K562 (cell line): ENCODE measurements at regions not wholly inside any gene's neighbourhood (a gene's known extent, or its start where the extent isn't known, plus 50 kb on each side); places are given as distances from the start of the nearest gene placed in this dataset.

Experiments used
- ATAC-seq: fragments of 200-7000 bp; cut with Tn5 transposase; 3 replicates; pipeline ENCODE4 v1.9.1; 2020; ENCODE audit warnings: moderate library complexity
- BruUV-seq: library from RNA; stranded (reverse); fragments of 400-500 nt; replicated peaks from 2 replicates; lab custom pipeline; 2021; lab: Mats Ljungman, UMichigan
- CTCF ChIA-PET: fragments of 300-600 bp; formaldehyde crosslinking; extraction: SDS; loops from one replicate; lab custom pipeline; 2021; ENCODE audit warnings: low intra/inter-chr PET ratio; lab: Yijun Ruan, JAX
- POLR2A ChIA-PET: fragments of 300-600, 350-650 bp; sonication (Branson Sonifier 250); formaldehyde crosslinking; extraction: SDS; loops from one replicate; lab custom pipeline; 2021; ENCODE audit warnings: antibody characterized with exemption, inconsistent platforms; lab: Yijun Ruan, JAX
- DNase-seq, 4 experiments: peaks; one replicate each; pipeline versions ENCODE4 v3.0.0 to v3.0.0-alpha.2; 2011 to 2018; ENCODE audit warnings: low spot score in 3 of 4, mixed read lengths in 3 of 4; ENCODE audit errors: extremely low read depth in 1 of 4
- FAIRE-seq: peaks from 2 replicates; lab custom pipeline; 2011; peaks lifted over from hg19 to GRCh38; lab: Jason Lieb, UNC
- H2AFZ ChIP-seq: 2 replicates; pipeline ENCODE4 v1.6.0; 2011; ENCODE audit warnings: low read depth, low read length, control low read depth, inconsistent platforms
- H3K27ac ChIP-seq: fragments of 200-600 bp; 3 replicates; pipeline ENCODE4 v1.8.0; 2011; ENCODE audit warnings: low read depth, mild to moderate bottlenecking, control low read depth, inconsistent platforms, low read length, moderate library complexity, mixed read lengths; ENCODE audit errors: extremely low read depth
- H3K27me3 ChIP-seq, 2 experiments: fragments of 300-600 bp in 1 of 2; 2 replicates in 1 of 2; 3 replicates in 1 of 2; pipeline versions ENCODE4 v1.6.0 to v1.8.0; 2011; ENCODE audit warnings: inconsistent platforms in 2 of 2, low read length in 2 of 2, mild to moderate bottlenecking in 1 of 2, mixed read lengths in 1 of 2, moderate library complexity in 1 of 2; ENCODE audit not compliant: control insufficient read depth in 2 of 2, insufficient read depth in 2 of 2
- H3K36me3 ChIP-seq: fragments of 300-600 bp; 3 replicates; pipeline ENCODE4 v1.8.0; 2011; ENCODE audit warnings: mild to moderate bottlenecking, low read length, inconsistent platforms; ENCODE audit not compliant: control insufficient read depth, insufficient read depth
- H3K4me1 ChIP-seq, 2 experiments: fragments of 200-600 bp in 1 of 2; replicated peaks in 1 of 2; 2 replicates in 1 of 2; 3 replicates in 1 of 2; pipeline versions ENCODE4 v1.5.1 to v1.8.0; 2011; ENCODE audit warnings: inconsistent platforms in 2 of 2, low read length in 2 of 2, mild to moderate bottlenecking in 1 of 2, mixed read lengths in 1 of 2, moderate library complexity in 1 of 2; ENCODE audit not compliant: control insufficient read depth in 2 of 2, insufficient read depth in 2 of 2
- H3K4me2 ChIP-seq: 2 replicates; pipeline ENCODE4 v1.6.1; 2011; ENCODE audit warnings: low read length, control low read depth, inconsistent platforms, mixed read lengths; ENCODE audit not compliant: insufficient read depth
- H3K4me3 ChIP-seq: fragments of 200-600 bp; sonication (generic), shearing (Covaris generic); 2 replicates; pipeline ENCODE4 v1.5.1; 2016; ENCODE audit warnings: control low read depth, inconsistent platforms
- H3K79me2 ChIP-seq: fragments of 200-600 bp; 3 replicates; pipeline ENCODE4 v1.8.0; 2011; ENCODE audit warnings: low read length, inconsistent platforms; ENCODE audit not compliant: control insufficient read depth, insufficient read depth
- H3K9ac ChIP-seq, 2 experiments: 2 replicates each; pipeline versions ENCODE4 v1.6.0 to v1.6.1; 2011; ENCODE audit warnings: low read depth in 2 of 2, low read length in 2 of 2, control low read depth in 1 of 2, inconsistent platforms in 1 of 2, mild to moderate bottlenecking in 1 of 2, mixed read lengths in 1 of 2; ENCODE audit not compliant: insufficient read depth in 1 of 2
- H3K9me1 ChIP-seq: one replicate; pipeline ENCODE4 v1.6.0; 2011; ENCODE audit warnings: inconsistent platforms, mild to moderate bottlenecking, low read length, moderate library complexity; ENCODE audit not compliant: control insufficient read depth, insufficient read depth
- H3K9me3 ChIP-seq: replicated peaks from 2 replicates; pipeline ENCODE4 v1.5.1; 2011; ENCODE audit warnings: low read depth, low read length, inconsistent platforms; ENCODE audit not compliant: control insufficient read depth, insufficient read depth
- H4K20me1 ChIP-seq: replicated peaks from 2 replicates; pipeline ENCODE4 v1.6.1; 2011; ENCODE audit warnings: low read length, inconsistent platforms, mixed read lengths; ENCODE audit not compliant: control insufficient read depth, insufficient read depth
- ARID1B ChIP-seq: fragments of 450-650 bp; IDR thresholded peaks from 2 replicates; pipeline ENCODE4 v1.6.1; 2016; ENCODE audit warnings: antibody characterized with exemption, mild to moderate bottlenecking, inconsistent platforms
- MXD1 ChIP-seq: fragments of 250-450 bp; sonication (Bioruptor Pico); IDR thresholded peaks from 2 replicates; pipeline ENCODE4 v1.8.0; 2021; ENCODE audit warnings: borderline replicate concordance, mild to moderate bottlenecking, moderate library complexity; ENCODE audit not compliant: poor library complexity, severe bottlenecking
- NR4A1 ChIP-seq, 2 experiments: fragments of 250-450 bp in 1 of 2; fragments of 450-650 bp in 1 of 2; sonication (Bioruptor Pico) in 1 of 2; IDR thresholded peaks; 2 replicates each; pipeline versions ENCODE4 v1.4.0 to v1.6.1; 2016 to 2020; ENCODE audit warnings: mild to moderate bottlenecking in 2 of 2, missing compliant biosample characterization in 1 of 2, missing genetic modification characterization in 1 of 2, moderate library complexity in 1 of 2
- ZNF280A ChIP-seq: fragments of 450-650 bp; IDR thresholded peaks from 2 replicates; pipeline ENCODE4 v1.6.1; 2018; ENCODE audit warnings: mild to moderate bottlenecking, low read depth; ENCODE audit not compliant: partially characterized antibody
- WGBS: fragments of 100-300 bp; shearing (Covaris generic); methylation state at CpG from one replicate; pipeline ENCODE4 v1.1.6; 2016; ENCODE audit warnings: low coverage, mixed read lengths; ENCODE audit not compliant: insufficient coverage; ENCODE audit errors: missing lambda C conversion rate; 5-methylcytosine and 5-hydroxymethylcytosine counted together
- in situ Hi-C: fragments of 300-500 bp; cut with MboI; formaldehyde crosslinking; loops from 4 replicates; pipeline ENCODE4 v1.15.0; 2018; ENCODE audit warnings: inconsistent platforms, mixed read lengths
- intact Hi-C: fragments of 100-400 bp; cut with micrococcal nuclease; formaldehyde crosslinking; loops from 2 replicates; pipeline ENCODE4 v1.14.2; 2022

- Histone ChIP-seq H3K9ac (no peak overlapping the region), H3K4me3 (no peak overlapping the region), H3K79me2 (no peaks in the 10 kb centered on the region), H3K4me1 (no peaks in the 10 kb centered on the region), H3K36me3 (no peaks in the 10 kb centered on the region), H3K9me1 (no peaks in the 10 kb centered on the region), H2AFZ (no peak overlapping the region), H3K4me2 (no peak overlapping the region), H4K20me1 (no peaks in the 10 kb centered on the region), H3K9me3 (no peaks in the 10 kb centered on the region; the same call in 1 of the 2 replicates), H3K27me3 (no peaks in the 10 kb centered on the region), H3K27ac (no peak overlapping the region)
- POLR2A ChIA-PET: no interaction called here
- TF ChIP-seq ARID1B (no peak), MXD1 (CRISPR knock-in tag) (no peak), NR4A1 (CRISPR knock-in tag; IDR thresholded peaks at IDR 0.05) (no peak), NR4A1 (tag; IDR thresholded peaks at IDR 0.05) (no peak)
- no peak for ATAC-seq
- in situ Hi-C loops (no loop called here), intact Hi-C loops (no loop called here)
- no peak for DNase-seq
- no TSS peak for BruUV-seq
- WGBS: 0% methylated on average over 2 of the region's 2 CpGs
- CTCF ChIA-PET: no interaction called here
- FAIRE-seq: no peak
Observed at GRCh38 chr5:50562694-50563093, 103.7 kb upstream of the PARP8 start.

GRCh38 chr5:50564079-50564478 lies 102.4 kb upstream of the PARP8 start:
- no peak for TF ChIP-seq ZNF280A
- TF ChIP-seq, all 486 proteins: peak for 0
- intact Hi-C loops: no loop called here
- in situ Hi-C loops: no loop called here
- 0% methylated on average over 1 of the region's 2 CpGs for WGBS
- ChIA-PET POLR2A (no interaction called here), CTCF (no interaction called here)
- no peak for DNase-seq
- no peaks in the 10 kb centered on the region for H3K36me3 ChIP-seq
- BruUV-seq: no TSS peak
- no peak overlapping the region for H2AFZ ChIP-seq
- H3K9me1 ChIP-seq: no peaks in the 10 kb centered on the region
- no peak overlapping the region for H3K9ac ChIP-seq
- FAIRE-seq: no peak
- H3K4me3 ChIP-seq: no peak overlapping the region
- no peaks in the 10 kb centered on the region for H4K20me1 ChIP-seq
- no peak overlapping the region for H3K27ac ChIP-seq
- H3K9me3 ChIP-seq: no peaks in the 10 kb centered on the region; the same call in 1 of the 2 replicates
- no peak for ATAC-seq
- H3K4me1 ChIP-seq: no peaks in the 10 kb centered on the region
- H3K79me2 ChIP-seq: no peaks in the 10 kb centered on the region
- no peaks in the 10 kb centered on the region for H3K27me3 ChIP-seq
- H3K4me2 ChIP-seq: no peak overlapping the region
